OCI-LY7 (cell line): ENCODE measurements at regions not wholly inside any gene's neighbourhood (a gene's known extent, or its start where the extent isn't known, plus 50 kb on each side); places are given as distances from the start of the nearest gene placed in this dataset.

Experiments used
- BruUV-seq: library from RNA; stranded (reverse); fragments of 400-500 nt; replicated peaks from 2 replicates; lab custom pipeline; 2021; lab: Mats Ljungman, UMichigan
- CTCF ChIA-PET: fragments of 300-600 bp; sonication (Branson Sonifier 250); formaldehyde crosslinking; loops from one replicate; lab custom pipeline; 2022; ENCODE audit warnings: antibody characterized with exemption; ENCODE audit not compliant: unreplicated experiment; lab: Charles Lee
- POLR2A ChIA-PET: fragments of 300-600 bp; sonication (Branson Sonifier 250); formaldehyde crosslinking; loops from one replicate; lab custom pipeline; 2022; ENCODE audit warnings: antibody characterized with exemption; lab: Charles Lee
- DNase-seq: peaks from one replicate; pipeline ENCODE4 v3.0.0-alpha.2; 2015; ENCODE audit warnings: low spot score
- H2AFZ ChIP-seq: fragments of 200-600 bp; sonication (generic), shearing (Covaris generic); 2 replicates; pipeline ENCODE4 v1.6.1; 2014; ENCODE audit warnings: mild to moderate bottlenecking, antibody characterized with exemption, low read length, moderate library complexity
- H3K27ac ChIP-seq: fragments of 200-600 bp; sonication (generic); 2 replicates; pipeline ENCODE4 v1.5.1; 2014; ENCODE audit warnings: mixed run types, low read depth, mild to moderate bottlenecking, moderate library complexity, low read length, inconsistent platforms; ENCODE audit not compliant: poor library complexity, severe bottlenecking
- H3K36me3 ChIP-seq: fragments of 200-600 bp; sonication (generic); 2 replicates; pipeline ENCODE4 v1.6.1; 2014; ENCODE audit warnings: mild to moderate bottlenecking, antibody characterized with exemption, low read length, moderate library complexity, mixed read lengths; ENCODE audit not compliant: insufficient read depth
- H3K4me1 ChIP-seq: fragments of 200-600 bp; sonication (generic); 2 replicates; pipeline ENCODE4 v1.5.1; 2014; ENCODE audit warnings: mild to moderate bottlenecking, low read length; ENCODE audit not compliant: insufficient read depth, poor library complexity, severe bottlenecking
- H3K4me2 ChIP-seq: fragments of 200-600 bp; sonication (generic); 2 replicates; pipeline ENCODE4 v1.6.1; 2014; ENCODE audit warnings: mild to moderate bottlenecking, low read length
- H3K4me3 ChIP-seq: fragments of 200-600 bp; sonication (generic); 2 replicates; pipeline ENCODE4 v1.5.1; 2014; ENCODE audit warnings: mild to moderate bottlenecking, low read depth, low read length; ENCODE audit not compliant: poor library complexity, severe bottlenecking
- H3K79me2 ChIP-seq: fragments of 200-600 bp; sonication (generic); 2 replicates; pipeline ENCODE4 v1.6.1; 2016; ENCODE audit warnings: low read depth, mild to moderate bottlenecking, low read length, moderate library complexity, mixed read lengths; ENCODE audit not compliant: insufficient read depth
- H3K9me2 ChIP-seq: fragments of 200-600 bp; sonication (generic); 2 replicates; pipeline ENCODE4 v1.6.1; 2016; ENCODE audit warnings: mild to moderate bottlenecking, low read length, mixed read lengths; ENCODE audit not compliant: insufficient read depth
- H3K9me3 ChIP-seq: fragments of 200-600 bp; sonication (generic); 2 replicates; pipeline ENCODE4 v1.6.1; 2014; ENCODE audit warnings: mild to moderate bottlenecking, mixed run types, low read length, mixed read lengths
- H4K20me1 ChIP-seq: fragments of 200-600 bp; sonication (generic); 2 replicates; pipeline ENCODE4 v1.6.1; 2014; ENCODE audit warnings: mild to moderate bottlenecking, antibody characterized with exemption, low read length, moderate library complexity, mixed read lengths; ENCODE audit not compliant: insufficient read depth
- EZH2phosphoT487 ChIP-seq: fragments of 200-600 bp; sonication (generic); IDR thresholded peaks from 2 replicates; pipeline ENCODE4 v1.6.1; 2018; ENCODE audit warnings: low read depth, borderline replicate concordance, mild to moderate bottlenecking, mixed run types, antibody characterized with exemption, low read length, moderate library complexity, mixed read lengths
- intact Hi-C: fragments of 100-400 bp; cut with micrococcal nuclease; formaldehyde crosslinking; loops from one replicate; pipeline ENCODE4 v1.10.0; 2022; ENCODE audit not compliant: unreplicated experiment
- TF ChIP-seq, protein P1 (sequence below): fragments of 200-600 bp; sonication (generic); conservative IDR thresholded peaks from 2 replicates; pipeline ENCODE4 v1.5.1; 2014; ENCODE audit warnings: mild to moderate bottlenecking, antibody characterized with exemption, low read length, moderate library complexity, mixed read lengths

DNA sequence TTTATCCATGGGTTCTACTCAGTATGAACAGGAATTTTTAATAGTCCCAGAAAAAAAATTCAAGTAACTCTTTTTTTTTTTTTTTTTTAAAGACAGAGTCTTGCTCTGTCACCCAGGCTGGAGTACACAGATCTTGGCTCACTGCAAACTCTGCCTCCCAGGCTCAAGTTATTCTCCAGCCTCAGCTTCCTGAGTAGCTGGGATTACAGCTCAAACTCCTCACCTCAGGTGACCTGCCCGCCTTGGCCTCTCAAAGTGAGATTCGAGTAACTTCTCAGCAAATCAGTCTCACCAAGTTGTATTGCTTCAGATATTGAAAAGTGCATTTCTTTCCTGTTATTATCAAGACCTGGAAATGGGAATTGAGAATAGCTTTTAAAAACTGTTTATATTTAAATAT lies 281.2 kb upstream of the MINDY3 start:
- CTCF ChIA-PET: no interaction called here

DNA sequence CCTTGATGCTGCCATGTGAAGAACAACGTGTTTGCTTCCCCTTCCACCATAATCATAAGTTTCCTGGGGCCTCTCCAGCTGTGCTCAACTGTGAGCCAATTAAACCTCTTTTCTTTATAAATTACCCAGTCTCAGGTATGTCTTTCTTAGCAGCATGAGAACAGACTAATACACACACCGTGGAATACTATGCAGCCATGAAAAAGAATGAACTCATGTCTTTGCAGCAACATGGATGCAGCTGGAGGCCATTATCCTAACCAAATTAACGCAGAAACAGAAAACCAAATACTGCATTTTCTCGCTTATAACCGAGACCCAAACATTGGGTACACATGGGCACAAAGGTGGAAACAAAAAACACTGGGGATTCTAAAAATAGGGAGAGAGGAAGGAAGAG lies 286.7 kb upstream of the MINDY3 start:
- Histone ChIP-seq H3K4me3 (no peak overlapping the region), H4K20me1 (no peaks in the 10 kb centered on the region), H3K79me2 (no peaks in the 10 kb centered on the region), H3K9me2 (no peaks in the 10 kb centered on the region), H3K4me1 (no peaks in the 10 kb centered on the region), H2AFZ (no peak overlapping the region), H3K36me3 (no peaks in the 10 kb centered on the region), H3K27ac (no peak overlapping the region), H3K4me2 (no peak overlapping the region), H3K9me3 (no peaks in the 10 kb centered on the region)
- ChIA-PET POLR2A (no interaction called here), CTCF (no interaction called here)
- DNase-seq: no peak
- intact Hi-C loops: no loop called here
- TF ChIP-seq EZH2phosphoT487: no peak
- TF ChIP-seq, protein P1, sequence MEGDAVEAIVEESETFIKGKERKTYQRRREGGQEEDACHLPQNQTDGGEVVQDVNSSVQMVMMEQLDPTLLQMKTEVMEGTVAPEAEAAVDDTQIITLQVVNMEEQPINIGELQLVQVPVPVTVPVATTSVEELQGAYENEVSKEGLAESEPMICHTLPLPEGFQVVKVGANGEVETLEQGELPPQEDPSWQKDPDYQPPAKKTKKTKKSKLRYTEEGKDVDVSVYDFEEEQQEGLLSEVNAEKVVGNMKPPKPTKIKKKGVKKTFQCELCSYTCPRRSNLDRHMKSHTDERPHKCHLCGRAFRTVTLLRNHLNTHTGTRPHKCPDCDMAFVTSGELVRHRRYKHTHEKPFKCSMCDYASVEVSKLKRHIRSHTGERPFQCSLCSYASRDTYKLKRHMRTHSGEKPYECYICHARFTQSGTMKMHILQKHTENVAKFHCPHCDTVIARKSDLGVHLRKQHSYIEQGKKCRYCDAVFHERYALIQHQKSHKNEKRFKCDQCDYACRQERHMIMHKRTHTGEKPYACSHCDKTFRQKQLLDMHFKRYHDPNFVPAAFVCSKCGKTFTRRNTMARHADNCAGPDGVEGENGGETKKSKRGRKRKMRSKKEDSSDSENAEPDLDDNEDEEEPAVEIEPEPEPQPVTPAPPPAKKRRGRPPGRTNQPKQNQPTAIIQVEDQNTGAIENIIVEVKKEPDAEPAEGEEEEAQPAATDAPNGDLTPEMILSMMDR: no peak
- BruUV-seq: no TSS peak

More for the DNA sequence above, 281.2 kb upstream of the MINDY3 start:
- Histone ChIP-seq H3K4me2 (no peak overlapping the region), H3K79me2 (no peaks in the 10 kb centered on the region), H2AFZ (no peak overlapping the region), H3K9me2 (no peaks in the 10 kb centered on the region), H3K36me3 (no peaks in the 10 kb centered on the region), H3K27ac (no peak overlapping the region), H3K9me3 (no peaks in the 10 kb centered on the region), H3K4me3 (no peak overlapping the region), H4K20me1 (no peaks in the 10 kb centered on the region), H3K4me1 (no peaks in the 10 kb centered on the region)
- BruUV-seq: no TSS peak
- no peak for DNase-seq
- intact Hi-C loops: no loop called here
- POLR2A ChIA-PET: interaction anchor here (1.2 kb wide), 1 partner anchor 224 kb away, joined by 3 read pairs; no protein-coding TSS in a partner anchor
- no peak for TF ChIP-seq EZH2phosphoT487
- TF ChIP-seq, protein P1: no peak

DNA sequence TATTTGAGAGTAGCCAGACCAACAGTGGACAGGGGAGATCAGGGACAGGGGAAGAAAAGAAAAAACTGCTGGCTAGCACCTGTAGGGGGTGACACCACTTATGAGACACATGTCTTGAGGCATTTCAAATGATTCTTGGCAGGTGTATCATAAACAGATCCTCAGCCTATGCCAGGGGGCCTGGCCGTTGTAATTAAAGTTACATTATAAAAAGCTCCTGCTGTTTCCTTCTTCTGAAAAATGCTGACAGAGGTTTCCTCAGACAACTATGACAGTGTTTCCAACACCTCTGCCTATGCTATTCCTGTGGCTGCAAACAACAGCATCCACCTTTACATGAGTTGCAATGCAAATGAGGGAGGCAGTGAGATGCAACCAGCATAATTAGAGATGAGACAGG lies 281.0 kb upstream of the PTER start:
- no peaks in the 10 kb centered on the region for H4K20me1 ChIP-seq
- H3K27ac ChIP-seq: no peak overlapping the region
- H3K4me3 ChIP-seq: no peak overlapping the region
- no peak for TF ChIP-seq EZH2phosphoT487
- TF ChIP-seq, protein P1: peak; percentile 13; the same call in 1 of the 2 replicates
- no peaks in the 10 kb centered on the region for H3K9me3 ChIP-seq
- H3K9me2 ChIP-seq: no peaks in the 10 kb centered on the region
- POLR2A ChIA-PET: interaction anchor here (0.6 kb wide), 1 partner anchor 1990 kb away, joined by 5 read pairs; no protein-coding TSS in a partner anchor
- no peak overlapping the region for H3K4me2 ChIP-seq
- H3K4me1 ChIP-seq: no peaks in the 10 kb centered on the region
- CTCF ChIA-PET: no interaction called here
- no peaks in the 10 kb centered on the region for H3K36me3 ChIP-seq
- no peaks in the 10 kb centered on the region for H3K79me2 ChIP-seq
- no peak for DNase-seq
- intact Hi-C loops: no loop called here
- BruUV-seq: no TSS peak
- no peak overlapping the region for H2AFZ ChIP-seq
